Trophoblast cell (in vitro differentiated cells and primary cell): ENCODE measurements at regions not wholly inside any gene's neighbourhood (a gene's known extent, or its start where the extent isn't known, plus 50 kb on each side); places are given as distances from the start of the nearest gene placed in this dataset.
"Not testable (repeated sequence)": the region's sequence is repeated elsewhere in the genome, so short reads cannot be mapped to it uniquely, and the experiment has no call there.

Experiments used
- DNase-seq, 2 donors: peaks; one replicate each; pipeline ENCODE4 v3.0.0-alpha.2; 2016
- H2AFZ ChIP-seq: 2 replicates; pipeline ENCODE4 v1.6.1; 2013; ENCODE audit warnings: low read length, moderate library complexity, mild to moderate bottlenecking; ENCODE audit not compliant: insufficient read depth, poor library complexity
- H2AK5ac ChIP-seq: 2 replicates; pipeline ENCODE4 v1.6.1; 2013; ENCODE audit warnings: mild to moderate bottlenecking, low read length
- H2BK120ac ChIP-seq: 2 replicates; pipeline ENCODE4 v1.6.1; 2013; ENCODE audit warnings: low read length, mild to moderate bottlenecking, moderate library complexity; ENCODE audit not compliant: insufficient read depth, poor library complexity
- H2BK12ac ChIP-seq: 2 replicates; pipeline ENCODE4 v1.6.1; 2013; ENCODE audit warnings: mild to moderate bottlenecking, low read length, moderate library complexity
- H2BK5ac ChIP-seq: 2 replicates; pipeline ENCODE4 v1.6.1; 2013; ENCODE audit warnings: low read length, low read depth, moderate library complexity, mild to moderate bottlenecking; ENCODE audit not compliant: poor library complexity
- H3K14ac ChIP-seq: 2 replicates; pipeline ENCODE4 v1.6.1; 2013; ENCODE audit warnings: mild to moderate bottlenecking, low read length
- H3K18ac ChIP-seq: 2 replicates; pipeline ENCODE4 v1.6.1; 2013; ENCODE audit warnings: mild to moderate bottlenecking, low read length
- H3K23ac ChIP-seq: 2 replicates; pipeline ENCODE4 v1.6.1; 2013; ENCODE audit warnings: low read length
- H3K27ac ChIP-seq: 2 replicates; pipeline ENCODE4 v1.5.1; 2013; ENCODE audit warnings: low read depth, mild to moderate bottlenecking, inconsistent platforms, low read length, moderate library complexity
- H3K27me3 ChIP-seq: 2 replicates; pipeline ENCODE4 v1.6.1; 2013; ENCODE audit warnings: inconsistent platforms, mild to moderate bottlenecking, low read length, moderate library complexity; ENCODE audit not compliant: insufficient read depth
- H3K36me3 ChIP-seq, 2 experiments: 1 replicate in 1 of 2; 2 replicates in 1 of 2; pipeline ENCODE4 v1.6.1; 2013; ENCODE audit warnings: low read length in 2 of 2, mild to moderate bottlenecking in 2 of 2, moderate library complexity in 1 of 2; ENCODE audit not compliant: insufficient read depth in 2 of 2, control insufficient read depth in 1 of 2
- H3K4ac ChIP-seq: 2 replicates; pipeline ENCODE4 v1.6.1; 2013; ENCODE audit warnings: low read depth, mild to moderate bottlenecking, low read length, moderate library complexity
- H3K4me1 ChIP-seq, 2 experiments: 1 replicate in 1 of 2; 2 replicates in 1 of 2; pipeline ENCODE4 v1.6.1; 2013; ENCODE audit warnings: low read length in 2 of 2, mild to moderate bottlenecking in 2 of 2, moderate library complexity in 1 of 2; ENCODE audit not compliant: insufficient read depth in 2 of 2, control insufficient read depth in 1 of 2
- H3K4me2 ChIP-seq: 2 replicates; pipeline ENCODE4 v1.6.1; 2013; ENCODE audit warnings: inconsistent platforms, mild to moderate bottlenecking, low read length, moderate library complexity
- H3K4me3 ChIP-seq: 2 replicates; pipeline ENCODE4 v1.5.1; 2013; ENCODE audit warnings: mild to moderate bottlenecking, low read depth, low read length, inconsistent platforms
- H3K79me1 ChIP-seq: one replicate; pipeline ENCODE4 v1.6.1; 2013; ENCODE audit warnings: low read length
- H3K79me2 ChIP-seq: 2 replicates; pipeline ENCODE4 v1.6.1; 2013; ENCODE audit warnings: low read length, mild to moderate bottlenecking; ENCODE audit not compliant: control insufficient read depth, insufficient read depth, poor library complexity
- H3K9ac ChIP-seq: 2 replicates; pipeline ENCODE4 v1.6.1; 2013; ENCODE audit warnings: mild to moderate bottlenecking, low read length
- H3K9me3 ChIP-seq: 2 replicates; pipeline ENCODE4 v1.6.1; 2013; ENCODE audit warnings: low read depth, mild to moderate bottlenecking, control low read depth, inconsistent platforms, low read length; ENCODE audit not compliant: insufficient read depth
- H4K12ac ChIP-seq: 2 replicates; pipeline ENCODE4 v1.6.1; 2013; ENCODE audit warnings: low read depth, mild to moderate bottlenecking, low read length, moderate library complexity
- H4K8ac ChIP-seq: 2 replicates; pipeline ENCODE4 v1.6.1; 2013; ENCODE audit warnings: low read depth, mild to moderate bottlenecking, low read length, moderate library complexity
- H4K91ac ChIP-seq: one replicate; pipeline ENCODE4 v1.6.1; 2013; ENCODE audit warnings: low read depth, mild to moderate bottlenecking, low read length, moderate library complexity
- WGBS: extraction: QIAGEN DNeasy Blood & Tissue Kit; methylation state at CpG from one replicate; pipeline ENCODE4 v1.1.7; 2013; ENCODE audit warnings: missing lambda C conversion rate; ENCODE audit not compliant: insufficient read length, insufficient coverage; ENCODE audit errors: extremely low coverage; 5-methylcytosine and 5-hydroxymethylcytosine counted together

GRCh38 chr6:163733061-163733460 lies 318.5 kb downstream of the QKI start:
- no peaks in the 10 kb centered on the region for H3K9me3 ChIP-seq
- H3K14ac ChIP-seq: no peak overlapping the region
- no peak overlapping the region for H2BK5ac ChIP-seq
- no peaks in the 10 kb centered on the region for H3K79me2 ChIP-seq
- H3K27me3 ChIP-seq: no peaks in the 10 kb centered on the region
- no CpG with 5 or more reads among the region's 2 CpGs for WGBS
- no peak overlapping the region for H2BK120ac ChIP-seq
- H3K4me3 ChIP-seq: no peak overlapping the region
- H3K9ac ChIP-seq: no peak overlapping the region
- H3K79me1 ChIP-seq: no peaks in the 10 kb centered on the region
- H3K4me2 ChIP-seq: no peak overlapping the region
- H3K18ac ChIP-seq: no peak overlapping the region
- H4K12ac ChIP-seq: no peak overlapping the region
- H2AFZ ChIP-seq: no peak overlapping the region
- no peak overlapping the region for H2AK5ac ChIP-seq
- DNase-seq: no peak
- H2BK12ac ChIP-seq: no peak overlapping the region
- no peak overlapping the region for H3K23ac ChIP-seq
- no peak overlapping the region for H3K27ac ChIP-seq
- H3K36me3 ChIP-seq: no peaks in the 10 kb centered on the region
- H4K91ac ChIP-seq: no peak overlapping the region
- H3K4me1 ChIP-seq: peaks cover 3 to 5% of the 10 kb centered on the region in 2 experiments
- H3K4ac ChIP-seq: no peak overlapping the region
- no peak overlapping the region for H4K8ac ChIP-seq

GRCh38 chr6:163732479-163732878 lies 318.0 kb downstream of the QKI start:
- no peak overlapping the region for H4K91ac ChIP-seq
- no peak overlapping the region for H2AFZ ChIP-seq
- H3K36me3 ChIP-seq: no peaks in the 10 kb centered on the region
- no peak overlapping the region for H3K14ac ChIP-seq
- no peak overlapping the region for H2BK12ac ChIP-seq
- H2BK120ac ChIP-seq: no peak overlapping the region
- no peak overlapping the region for H3K9ac ChIP-seq
- H3K23ac ChIP-seq: no peak overlapping the region
- no peak overlapping the region for H2AK5ac ChIP-seq
- H3K27me3 ChIP-seq: no peaks in the 10 kb centered on the region
- H3K27ac ChIP-seq: no peak overlapping the region
- H2BK5ac ChIP-seq: no peak overlapping the region
- H3K4me3 ChIP-seq: no peak overlapping the region
- H3K79me2 ChIP-seq: no peaks in the 10 kb centered on the region
- H3K79me1 ChIP-seq: no peaks in the 10 kb centered on the region
- WGBS: no CpG with 5 or more reads among the region's 3 CpGs
- no peak overlapping the region for H4K8ac ChIP-seq
- no peaks in the 10 kb centered on the region for H3K9me3 ChIP-seq
- DNase-seq: no peak
- no peak overlapping the region for H3K18ac ChIP-seq
- H4K12ac ChIP-seq: no peak overlapping the region
- no peak overlapping the region for H3K4ac ChIP-seq
- peaks cover 3 to 5% of the 10 kb centered on the region in 2 experiments for H3K4me1 ChIP-seq
- H3K4me2 ChIP-seq: no peak overlapping the region

- H2BK12ac ChIP-seq, H4K91ac ChIP-seq, H3K4me3 ChIP-seq, H3K18ac ChIP-seq, H3K4me1 ChIP-seq, H3K4ac ChIP-seq, H3K79me1 ChIP-seq, H3K14ac ChIP-seq, H4K12ac ChIP-seq, H3K79me2 ChIP-seq, H3K27me3 ChIP-seq, H3K9me3 ChIP-seq, H2BK5ac ChIP-seq, H4K8ac ChIP-seq, H3K4me2 ChIP-seq, H3K23ac ChIP-seq, H3K27ac ChIP-seq, H2AK5ac ChIP-seq, H2BK120ac ChIP-seq, DNase-seq, H3K36me3 ChIP-seq, H2AFZ ChIP-seq, H3K9ac ChIP-seq: not testable (repeated sequence)
- no CpG with 5 or more reads among the region's 9 CpGs for WGBS
These were observed 317.5 kb downstream of the QKI start for GRCh38 chr6:163732014-163732351.

- no peak for DNase-seq
- Histone ChIP-seq H3K18ac (no peak overlapping the region), H3K79me2 (no peaks in the 10 kb centered on the region), H2AFZ (no peak overlapping the region), H3K9me3 (no peaks in the 10 kb centered on the region), H3K27ac (no peak overlapping the region), H3K4ac (no peak overlapping the region), H2AK5ac (no peak overlapping the region), H4K8ac (no peak overlapping the region), H4K91ac (no peak overlapping the region), H2BK5ac (no peak overlapping the region), H2BK120ac (no peak overlapping the region), H3K36me3 (no peaks in the 10 kb centered on the region), H2BK12ac (no peak overlapping the region), H3K79me1 (no peaks in the 10 kb centered on the region), H3K4me3 (no peak overlapping the region), H3K27me3 (no peaks in the 10 kb centered on the region), H3K9ac (no peak overlapping the region), H3K23ac (no peak overlapping the region), H4K12ac (no peak overlapping the region), H3K4me2 (no peak overlapping the region), H3K14ac (no peak overlapping the region), H3K4me1 (peaks cover 3 to 5% of the 10 kb centered on the region in 2 experiments)
- no CpG with 5 or more reads among the region's 10 CpGs for WGBS
These were observed 316.9 kb downstream of the QKI start for GRCh38 chr6:163731215-163732013.
